ENCODE measurements at regions not wholly inside any gene's neighbourhood (a gene's known extent, or its start where the extent isn't known, plus 50 kb on each side); places are given as distances from the start of the nearest gene placed in this dataset.
A peak's percentile ranks its signal among the peaks of the same experiment; 100 is the strongest.

GRCh38 chr1:50266509-50266908, 156.7 kb downstream of the DMRTA2 start:
- DNase-seq (ENCODE audit: low spot score), result no peak
- Histone ChIP-seq H3K4me3 (no peak overlapping the region), H3K9me3 (no peaks in the 10 kb centered on the region), H3K27ac (no peak overlapping the region), H3K27me3 (no peaks in the 10 kb centered on the region), H3K36me3 (no peaks in the 10 kb centered on the region), H3K4me1 (no peaks in the 10 kb centered on the region)
- no peak for TF ChIP-seq CTCF (IDR thresholded peaks at IDR 0.05)

GRCh38 chr1:50265790-50266314, 157.1 kb downstream of the ELAVL4 start:
- H3K9me3 ChIP-seq, result no peaks in the 10 kb centered on the region
- H3K27me3 ChIP-seq, result no peaks in the 10 kb centered on the region
- peak overlapping the region in 1 of 2 donors; percentile 15 for H3K27ac ChIP-seq
- peak; percentile 59 for DNase-seq (ENCODE audit: low spot score)
- TF ChIP-seq CTCF (IDR thresholded peaks at IDR 0.05), result no peak
- H3K36me3 ChIP-seq, result no peaks in the 10 kb centered on the region
- H3K4me1 ChIP-seq, result no peaks in the 10 kb centered on the region
- H3K4me3 ChIP-seq, result no peak overlapping the region

GRCh38 chr1:50264590-50264989, 155.9 kb downstream of the ELAVL4 start:
- Histone ChIP-seq H3K4me1 (no peaks in the 10 kb centered on the region), H3K27me3 (no peaks in the 10 kb centered on the region), H3K27ac (no peak overlapping the region), H3K4me3 (no peak overlapping the region), H3K36me3 (no peaks in the 10 kb centered on the region), H3K9me3 (no peaks in the 10 kb centered on the region)
- DNase-seq (ENCODE audit: low spot score), result no peak
- TF ChIP-seq CTCF (IDR thresholded peaks at IDR 0.05), result no peak

GRCh38 chr1:50262436-50262835, 153.7 kb downstream of the ELAVL4 start:
- no peak for TF ChIP-seq CTCF (IDR thresholded peaks at IDR 0.05)
- DNase-seq (ENCODE audit: low spot score), result no peak
- no peak overlapping the region for H3K27ac ChIP-seq

GRCh38 chr1:50261951-50262350, 153.2 kb downstream of the ELAVL4 start:
- Histone ChIP-seq H3K4me3 (no peak overlapping the region), H3K4me1 (no peaks in the 10 kb centered on the region), H3K27ac (no peak overlapping the region), H3K9me3 (no peaks in the 10 kb centered on the region), H3K36me3 (no peaks in the 10 kb centered on the region), H3K27me3 (no peaks in the 10 kb centered on the region)
- no peak for TF ChIP-seq CTCF (IDR thresholded peaks at IDR 0.05)
- DNase-seq (ENCODE audit: low spot score), result no peak

More at GRCh38 chr1:50262436-50262835, 153.7 kb downstream of the ELAVL4 start:
- no peaks in the 10 kb centered on the region for H3K9me3 ChIP-seq
- H3K4me1 ChIP-seq, result no peaks in the 10 kb centered on the region
- H3K36me3 ChIP-seq, result no peaks in the 10 kb centered on the region
- H3K27me3 ChIP-seq, result no peaks in the 10 kb centered on the region
- H3K4me3 ChIP-seq, result no peak overlapping the region
